SK-N-SH treated with all-trans-retinoic acid at 6 μM for 48 hours (cell line): ENCODE measurements at regions not wholly inside any gene's neighbourhood (a gene's known extent, or its start where the extent isn't known, plus 50 kb on each side); places are given as distances from the start of the nearest gene placed in this dataset.

ENCODE experiments used
- ATAC-seq: fragments of 200-7000 bp; cut with Tn5 transposase; 3 replicates; pipeline ENCODE4 v1.9.1; 2020; ENCODE audit warnings: mild to moderate bottlenecking, moderate library complexity
- ARNTL ChIP-seq: fragments of 450-650 bp; formaldehyde crosslinking; IDR thresholded peaks from 2 replicates; pipeline ENCODE4 v1.5.0; 2020; ENCODE audit warnings: low read depth, mild to moderate bottlenecking, moderate library complexity, borderline replicate concordance
- CSDC2 ChIP-seq: fragments of 250-450 bp; sonication (Bioruptor Pico); IDR thresholded peaks from 2 replicates; pipeline ENCODE4 v1.5.0; 2020; ENCODE audit warnings: mild to moderate bottlenecking, moderate library complexity
- ESRRG ChIP-seq: fragments of 250-450 bp; sonication (Bioruptor Pico); IDR thresholded peaks from 2 replicates; pipeline ENCODE4 v1.6.1; 2021; ENCODE audit warnings: mild to moderate bottlenecking
- GLIS3 ChIP-seq: fragments of 250-450 bp; sonication (Bioruptor Pico); IDR thresholded peaks from 2 replicates; pipeline ENCODE4 v1.5.0; 2020; ENCODE audit warnings: mild to moderate bottlenecking, moderate library complexity
- ISL1 ChIP-seq: fragments of 250-450 bp; sonication (Bioruptor Pico); IDR thresholded peaks from 2 replicates; pipeline ENCODE4 v2.1.2; 2022; ENCODE audit warnings: mild to moderate bottlenecking, moderate library complexity
- OSR1 ChIP-seq: fragments of 250-450 bp; sonication (Bioruptor Pico); IDR thresholded peaks from 2 replicates; pipeline ENCODE4 v1.8.0; 2022; ENCODE audit warnings: moderate library complexity, mild to moderate bottlenecking, inconsistent platforms
- PPARA ChIP-seq: fragments of 250-450 bp; sonication (Bioruptor Pico); IDR thresholded peaks from 2 replicates; pipeline ENCODE4 v1.5.0; 2020; ENCODE audit warnings: mild to moderate bottlenecking, borderline replicate concordance
- RARB ChIP-seq: fragments of 250-450 bp; sonication (Bioruptor Pico); IDR thresholded peaks from 2 replicates; pipeline ENCODE4 v1.8.0; 2021; ENCODE audit warnings: mild to moderate bottlenecking, moderate library complexity
- SNAI2 ChIP-seq: fragments of 250-450 bp; sonication (Bioruptor Pico); IDR thresholded peaks from 2 replicates; pipeline ENCODE4 v1.5.0; 2020; ENCODE audit warnings: mild to moderate bottlenecking, moderate library complexity
- TCF4 ChIP-seq: fragments of 250-450 bp; sonication (Bioruptor Pico); IDR thresholded peaks from 2 replicates; pipeline ENCODE4 v1.8.0; 2021; ENCODE audit warnings: mild to moderate bottlenecking, moderate library complexity, borderline replicate concordance
- TOX ChIP-seq: fragments of 250-450 bp; sonication (Bioruptor Pico); IDR thresholded peaks from 2 replicates; pipeline ENCODE4 v1.8.0; 2021; ENCODE audit warnings: mild to moderate bottlenecking, moderate library complexity, borderline replicate concordance
- ZC3H10 ChIP-seq: fragments of 250-450 bp; sonication (Bioruptor Pico); IDR thresholded peaks from 2 replicates; pipeline ENCODE4 v1.5.1; 2021; ENCODE audit warnings: mild to moderate bottlenecking, moderate library complexity
- ZFP3 ChIP-seq: fragments of 250-450 bp; sonication (Bioruptor Pico); IDR thresholded peaks from 2 replicates; pipeline ENCODE4 v1.5.0; 2020; ENCODE audit warnings: mild to moderate bottlenecking, moderate library complexity
- ZFP30 ChIP-seq: fragments of 450-650 bp; formaldehyde crosslinking; IDR thresholded peaks from 2 replicates; pipeline ENCODE4 v1.5.0; 2022; ENCODE audit warnings: mild to moderate bottlenecking, moderate library complexity
- ZNF565 ChIP-seq: fragments of 450-650 bp; formaldehyde crosslinking; conservative IDR thresholded peaks from 2 replicates; pipeline ENCODE4 v1.5.0; 2020; ENCODE audit warnings: low read depth, mild to moderate bottlenecking, moderate library complexity
- ZNF70 ChIP-seq: fragments of 450-650 bp; formaldehyde crosslinking; IDR thresholded peaks from 2 replicates; pipeline ENCODE4 v1.5.0; 2020; ENCODE audit warnings: mild to moderate bottlenecking, moderate library complexity
- ZNF8 ChIP-seq: fragments of 450-650 bp; formaldehyde crosslinking; IDR thresholded peaks from 2 replicates; pipeline ENCODE4 v1.5.0; 2020; ENCODE audit warnings: mild to moderate bottlenecking, moderate library complexity
- TF ChIP-seq, protein P1 (sequence below): fragments of 250-450 bp; sonication (Bioruptor Pico); IDR thresholded peaks from 2 replicates; pipeline ENCODE4 v1.5.1; 2020; ENCODE audit warnings: low read depth, mild to moderate bottlenecking, moderate library complexity
- TF ChIP-seq, protein P2 (sequence below): fragments of 250-450 bp; sonication (Bioruptor Pico); IDR thresholded peaks from 2 replicates; pipeline ENCODE4 v1.5.1; 2021; ENCODE audit warnings: mild to moderate bottlenecking, moderate library complexity
- TF ChIP-seq, protein P3 (sequence below): fragments of 250-450 bp; sonication (Bioruptor Pico); IDR thresholded peaks from 2 replicates; pipeline ENCODE4 v1.8.0; 2021; ENCODE audit warnings: low read depth, mild to moderate bottlenecking, moderate library complexity, borderline replicate concordance
- TF ChIP-seq, protein P4 (sequence below): fragments of 250-450 bp; sonication (Bioruptor Pico); IDR thresholded peaks from 2 replicates; pipeline ENCODE4 v1.5.0; 2020; ENCODE audit warnings: mild to moderate bottlenecking, moderate library complexity
- TF ChIP-seq, protein P5 (sequence below): fragments of 250-450 bp; sonication (Bioruptor Pico); IDR thresholded peaks from 2 replicates; pipeline ENCODE4 v1.8.0; 2020; ENCODE audit warnings: mild to moderate bottlenecking, moderate library complexity, borderline replicate concordance

DNA sequence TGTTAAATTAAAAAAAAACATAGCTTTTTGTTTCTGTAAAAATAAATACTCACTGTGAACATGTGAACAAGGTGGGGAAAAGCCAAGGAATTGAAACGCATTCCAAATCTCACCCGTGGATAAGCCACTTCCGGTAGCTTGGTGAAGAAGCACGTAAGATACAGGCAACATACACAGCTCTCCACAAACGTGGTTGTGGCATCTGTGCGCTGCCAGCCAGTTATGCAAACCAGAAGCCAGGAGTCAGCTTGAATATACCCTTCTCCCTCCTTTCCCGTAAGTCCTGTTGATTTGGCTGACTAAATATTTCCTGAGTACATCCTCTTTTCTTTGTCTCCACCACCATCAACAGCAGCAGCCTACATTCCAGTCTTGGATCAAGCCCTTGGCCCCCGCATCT, 486.2 kb downstream of the VRK1 start:
- no peak for ATAC-seq
- TF ChIP-seq ISL1 (no peak), RARB (CRISPR knock-in tag) (no peak), ZNF8 (CRISPR knock-in tag) (no peak), CSDC2 (CRISPR knock-in tag) (no peak), PPARA (CRISPR knock-in tag) (no peak), ZC3H10 (CRISPR knock-in tag) (no peak), ARNTL (CRISPR knock-in tag) (no peak), GLIS3 (no peak), TCF4 (CRISPR knock-in tag) (no peak)
- TF ChIP-seq, protein P1, sequence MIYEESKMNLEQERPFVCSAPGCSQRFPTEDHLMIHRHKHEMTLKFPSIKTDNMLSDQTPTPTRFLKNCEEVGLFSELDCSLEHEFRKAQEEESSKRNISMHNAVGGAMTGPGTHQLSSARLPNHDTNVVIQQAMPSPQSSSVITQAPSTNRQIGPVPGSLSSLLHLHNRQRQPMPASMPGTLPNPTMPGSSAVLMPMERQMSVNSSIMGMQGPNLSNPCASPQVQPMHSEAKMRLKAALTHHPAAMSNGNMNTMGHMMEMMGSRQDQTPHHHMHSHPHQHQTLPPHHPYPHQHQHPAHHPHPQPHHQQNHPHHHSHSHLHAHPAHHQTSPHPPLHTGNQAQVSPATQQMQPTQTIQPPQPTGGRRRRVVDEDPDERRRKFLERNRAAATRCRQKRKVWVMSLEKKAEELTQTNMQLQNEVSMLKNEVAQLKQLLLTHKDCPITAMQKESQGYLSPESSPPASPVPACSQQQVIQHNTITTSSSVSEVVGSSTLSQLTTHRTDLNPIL, result no peak

DNA sequence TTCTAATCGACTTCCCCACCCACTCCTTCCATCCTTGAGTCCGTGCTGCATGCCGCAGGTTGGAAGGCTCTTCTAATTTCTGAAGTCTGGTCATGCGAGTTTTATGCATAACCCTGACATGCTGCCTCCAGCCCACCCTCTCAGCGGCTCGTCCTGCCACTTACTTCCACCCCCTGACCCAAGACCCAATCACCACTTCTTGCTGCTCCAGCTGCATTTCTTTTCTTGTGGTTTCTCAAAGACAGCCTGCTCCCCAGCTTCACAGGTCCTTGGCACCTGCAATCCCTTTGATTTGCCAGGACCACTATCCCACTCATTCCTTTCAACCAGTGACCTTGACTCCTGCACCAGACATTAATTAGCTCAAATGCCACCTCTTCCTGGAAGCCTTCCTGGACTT, 486.7 kb downstream of the VRK1 start:
- TF ChIP-seq TCF4 (CRISPR knock-in tag), result no peak
- TF ChIP-seq, protein P2, sequence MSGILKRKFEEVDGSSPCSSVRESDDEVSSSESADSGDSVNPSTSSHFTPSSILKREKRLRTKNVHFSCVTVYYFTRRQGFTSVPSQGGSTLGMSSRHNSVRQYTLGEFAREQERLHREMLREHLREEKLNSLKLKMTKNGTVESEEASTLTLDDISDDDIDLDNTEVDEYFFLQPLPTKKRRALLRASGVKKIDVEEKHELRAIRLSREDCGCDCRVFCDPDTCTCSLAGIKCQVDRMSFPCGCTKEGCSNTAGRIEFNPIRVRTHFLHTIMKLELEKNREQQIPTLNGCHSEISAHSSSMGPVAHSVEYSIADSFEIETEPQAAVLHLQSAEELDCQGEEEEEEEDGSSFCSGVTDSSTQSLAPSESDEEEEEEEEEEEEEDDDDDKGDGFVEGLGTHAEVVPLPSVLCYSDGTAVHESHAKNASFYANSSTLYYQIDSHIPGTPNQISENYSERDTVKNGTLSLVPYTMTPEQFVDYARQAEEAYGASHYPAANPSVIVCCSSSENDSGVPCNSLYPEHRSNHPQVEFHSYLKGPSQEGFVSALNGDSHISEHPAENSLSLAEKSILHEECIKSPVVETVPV (CRISPR knock-in tag), result no peak
- TF ChIP-seq ESRRG (CRISPR knock-in tag), result no peak
- TF ChIP-seq RARB (CRISPR knock-in tag), result no peak
- no peak for TF ChIP-seq ZNF8 (CRISPR knock-in tag)
- TF ChIP-seq ZFP30 (CRISPR knock-in tag), result no peak
- TF ChIP-seq, protein P3, sequence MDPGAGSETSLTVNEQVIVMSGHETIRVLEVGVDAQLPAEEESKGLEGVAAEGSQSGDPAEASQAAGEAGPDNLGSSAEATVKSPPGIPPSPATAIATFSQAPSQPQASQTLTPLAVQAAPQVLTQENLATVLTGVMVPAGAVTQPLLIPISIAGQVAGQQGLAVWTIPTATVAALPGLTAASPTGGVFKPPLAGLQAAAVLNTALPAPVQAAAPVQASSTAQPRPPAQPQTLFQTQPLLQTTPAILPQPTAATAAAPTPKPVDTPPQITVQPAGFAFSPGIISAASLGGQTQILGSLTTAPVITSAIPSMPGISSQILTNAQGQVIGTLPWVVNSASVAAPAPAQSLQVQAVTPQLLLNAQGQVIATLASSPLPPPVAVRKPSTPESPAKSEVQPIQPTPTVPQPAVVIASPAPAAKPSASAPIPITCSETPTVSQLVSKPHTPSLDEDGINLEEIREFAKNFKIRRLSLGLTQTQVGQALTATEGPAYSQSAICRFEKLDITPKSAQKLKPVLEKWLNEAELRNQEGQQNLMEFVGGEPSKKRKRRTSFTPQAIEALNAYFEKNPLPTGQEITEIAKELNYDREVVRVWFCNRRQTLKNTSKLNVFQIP (CRISPR knock-in tag), result no peak
- TF ChIP-seq, protein P4, sequence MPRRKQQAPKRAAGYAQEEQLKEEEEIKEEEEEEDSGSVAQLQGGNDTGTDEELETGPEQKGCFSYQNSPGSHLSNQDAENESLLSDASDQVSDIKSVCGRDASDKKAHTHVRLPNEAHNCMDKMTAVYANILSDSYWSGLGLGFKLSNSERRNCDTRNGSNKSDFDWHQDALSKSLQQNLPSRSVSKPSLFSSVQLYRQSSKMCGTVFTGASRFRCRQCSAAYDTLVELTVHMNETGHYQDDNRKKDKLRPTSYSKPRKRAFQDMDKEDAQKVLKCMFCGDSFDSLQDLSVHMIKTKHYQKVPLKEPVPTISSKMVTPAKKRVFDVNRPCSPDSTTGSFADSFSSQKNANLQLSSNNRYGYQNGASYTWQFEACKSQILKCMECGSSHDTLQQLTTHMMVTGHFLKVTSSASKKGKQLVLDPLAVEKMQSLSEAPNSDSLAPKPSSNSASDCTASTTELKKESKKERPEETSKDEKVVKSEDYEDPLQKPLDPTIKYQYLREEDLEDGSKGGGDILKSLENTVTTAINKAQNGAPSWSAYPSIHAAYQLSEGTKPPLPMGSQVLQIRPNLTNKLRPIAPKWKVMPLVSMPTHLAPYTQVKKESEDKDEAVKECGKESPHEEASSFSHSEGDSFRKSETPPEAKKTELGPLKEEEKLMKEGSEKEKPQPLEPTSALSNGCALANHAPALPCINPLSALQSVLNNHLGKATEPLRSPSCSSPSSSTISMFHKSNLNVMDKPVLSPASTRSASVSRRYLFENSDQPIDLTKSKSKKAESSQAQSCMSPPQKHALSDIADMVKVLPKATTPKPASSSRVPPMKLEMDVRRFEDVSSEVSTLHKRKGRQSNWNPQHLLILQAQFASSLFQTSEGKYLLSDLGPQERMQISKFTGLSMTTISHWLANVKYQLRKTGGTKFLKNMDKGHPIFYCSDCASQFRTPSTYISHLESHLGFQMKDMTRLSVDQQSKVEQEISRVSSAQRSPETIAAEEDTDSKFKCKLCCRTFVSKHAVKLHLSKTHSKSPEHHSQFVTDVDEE (CRISPR knock-in tag), result no peak
- TF ChIP-seq, protein P1, result no peak
- TF ChIP-seq TOX (CRISPR knock-in tag), result no peak
- no peak for TF ChIP-seq ZNF565 (CRISPR knock-in tag)
- TF ChIP-seq ZC3H10 (CRISPR knock-in tag), result no peak
- no peak for TF ChIP-seq CSDC2 (CRISPR knock-in tag)
- no peak for TF ChIP-seq GLIS3
- TF ChIP-seq PPARA (CRISPR knock-in tag), result no peak
- TF ChIP-seq OSR1 (CRISPR knock-in tag), result no peak
- TF ChIP-seq, protein P5, sequence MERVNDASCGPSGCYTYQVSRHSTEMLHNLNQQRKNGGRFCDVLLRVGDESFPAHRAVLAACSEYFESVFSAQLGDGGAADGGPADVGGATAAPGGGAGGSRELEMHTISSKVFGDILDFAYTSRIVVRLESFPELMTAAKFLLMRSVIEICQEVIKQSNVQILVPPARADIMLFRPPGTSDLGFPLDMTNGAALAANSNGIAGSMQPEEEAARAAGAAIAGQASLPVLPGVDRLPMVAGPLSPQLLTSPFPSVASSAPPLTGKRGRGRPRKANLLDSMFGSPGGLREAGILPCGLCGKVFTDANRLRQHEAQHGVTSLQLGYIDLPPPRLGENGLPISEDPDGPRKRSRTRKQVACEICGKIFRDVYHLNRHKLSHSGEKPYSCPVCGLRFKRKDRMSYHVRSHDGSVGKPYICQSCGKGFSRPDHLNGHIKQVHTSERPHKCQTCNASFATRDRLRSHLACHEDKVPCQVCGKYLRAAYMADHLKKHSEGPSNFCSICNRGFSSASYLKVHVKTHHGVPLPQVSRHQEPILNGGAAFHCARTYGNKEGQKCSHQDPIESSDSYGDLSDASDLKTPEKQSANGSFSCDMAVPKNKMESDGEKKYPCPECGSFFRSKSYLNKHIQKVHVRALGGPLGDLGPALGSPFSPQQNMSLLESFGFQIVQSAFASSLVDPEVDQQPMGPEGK (CRISPR knock-in tag), result no peak
- TF ChIP-seq SNAI2 (CRISPR knock-in tag), result no peak
- no peak for TF ChIP-seq ZFP3 (CRISPR knock-in tag)
- no peak for TF ChIP-seq ZNF70
- no peak for ATAC-seq
